ENCODE measurements at regions not wholly inside any gene's neighbourhood (a gene's known extent, or its start where the extent isn't known, plus 50 kb on each side); places are given as distances from the start of the nearest gene placed in this dataset.
"Not testable (repeated sequence)": the region's sequence is repeated elsewhere in the genome, so short reads cannot be mapped to it uniquely, and the experiment has no call there.

DNA sequence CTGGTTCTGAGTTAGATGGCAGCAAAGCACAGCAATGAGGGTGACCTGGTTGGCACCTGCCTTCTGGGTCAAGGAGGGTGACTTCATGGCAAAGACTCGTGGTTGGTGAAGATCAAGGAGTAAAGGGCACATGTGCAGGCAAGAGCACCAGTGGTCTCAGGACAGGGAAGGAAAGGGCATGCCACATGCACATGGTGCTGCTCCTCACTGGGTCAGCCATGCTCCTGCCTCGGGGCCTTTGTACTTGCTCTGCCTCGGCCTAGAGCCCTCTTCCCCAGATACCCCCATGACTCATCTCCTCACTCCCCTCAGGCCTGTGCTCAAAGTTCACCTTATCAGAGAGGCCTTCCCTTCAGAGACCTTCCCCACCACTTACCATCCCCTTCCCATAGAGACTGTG lies 106.7 kb upstream of the KDM7A start:
- intact Hi-C loops (cut with micrococcal nuclease), result no loop called here

DNA sequence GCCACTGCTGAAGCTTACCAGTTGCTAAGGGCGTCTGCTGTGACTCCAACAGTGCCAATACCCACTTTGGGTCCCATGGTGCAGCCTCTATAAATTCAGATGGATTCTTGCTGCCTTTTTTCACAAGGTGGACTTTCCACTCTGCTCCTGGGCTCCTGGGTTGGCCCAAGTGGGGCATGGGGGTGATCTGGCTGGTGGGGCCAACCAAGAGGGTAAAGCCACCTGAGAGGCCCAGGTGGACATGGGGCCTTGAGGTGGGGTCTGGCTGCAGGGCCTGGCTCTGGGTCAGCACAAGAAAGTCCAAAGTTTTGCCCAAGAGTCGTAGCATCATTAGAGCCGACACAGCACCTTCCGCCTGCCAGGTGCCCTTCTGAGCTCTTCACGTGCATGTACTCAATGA lies 105.2 kb upstream of the KDM7A start:
- intact Hi-C loops (cut with micrococcal nuclease), result no loop called here

DNA sequence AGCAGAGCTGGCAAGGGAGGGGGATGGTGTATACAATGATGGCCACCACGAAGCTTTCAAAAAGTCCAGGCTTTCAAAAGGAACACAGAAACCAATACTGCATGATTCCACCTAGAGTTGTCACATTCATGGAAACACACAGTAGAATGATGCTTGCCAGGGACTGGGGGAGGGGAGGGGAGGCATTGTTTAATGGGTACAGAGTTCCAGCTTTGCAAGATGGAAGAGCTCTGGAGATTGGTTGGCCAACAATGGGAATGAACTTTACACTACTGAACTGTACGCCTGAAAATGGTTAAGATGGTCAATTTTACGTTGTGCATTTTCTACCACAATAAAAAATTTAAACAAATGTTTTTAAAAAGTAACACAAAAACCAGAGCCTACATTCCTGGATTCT lies 104.5 kb upstream of the KDM7A start:
- intact Hi-C loops (cut with micrococcal nuclease), result no loop called here

DNA sequence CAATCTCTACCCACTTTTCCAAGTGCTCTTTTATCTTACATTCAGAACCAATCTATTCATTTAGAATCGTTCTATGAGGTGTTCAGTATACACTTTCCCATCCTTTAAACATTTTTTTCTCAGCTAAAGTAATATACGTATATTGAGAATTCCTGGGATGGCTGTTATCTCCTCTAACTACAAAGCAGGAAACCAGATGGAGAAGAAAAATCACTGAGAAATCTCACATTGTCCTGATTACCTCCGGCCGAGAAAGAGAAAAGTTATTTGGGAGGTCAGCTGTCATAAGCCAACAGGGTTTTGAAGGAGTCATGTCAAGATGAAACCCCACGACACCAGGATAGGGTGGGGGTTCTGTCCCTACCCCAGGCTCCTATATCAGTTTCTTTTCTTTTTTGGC lies 99.2 kb upstream of the KDM7A start:
- intact Hi-C loops (cut with micrococcal nuclease), result no loop called here

DNA sequence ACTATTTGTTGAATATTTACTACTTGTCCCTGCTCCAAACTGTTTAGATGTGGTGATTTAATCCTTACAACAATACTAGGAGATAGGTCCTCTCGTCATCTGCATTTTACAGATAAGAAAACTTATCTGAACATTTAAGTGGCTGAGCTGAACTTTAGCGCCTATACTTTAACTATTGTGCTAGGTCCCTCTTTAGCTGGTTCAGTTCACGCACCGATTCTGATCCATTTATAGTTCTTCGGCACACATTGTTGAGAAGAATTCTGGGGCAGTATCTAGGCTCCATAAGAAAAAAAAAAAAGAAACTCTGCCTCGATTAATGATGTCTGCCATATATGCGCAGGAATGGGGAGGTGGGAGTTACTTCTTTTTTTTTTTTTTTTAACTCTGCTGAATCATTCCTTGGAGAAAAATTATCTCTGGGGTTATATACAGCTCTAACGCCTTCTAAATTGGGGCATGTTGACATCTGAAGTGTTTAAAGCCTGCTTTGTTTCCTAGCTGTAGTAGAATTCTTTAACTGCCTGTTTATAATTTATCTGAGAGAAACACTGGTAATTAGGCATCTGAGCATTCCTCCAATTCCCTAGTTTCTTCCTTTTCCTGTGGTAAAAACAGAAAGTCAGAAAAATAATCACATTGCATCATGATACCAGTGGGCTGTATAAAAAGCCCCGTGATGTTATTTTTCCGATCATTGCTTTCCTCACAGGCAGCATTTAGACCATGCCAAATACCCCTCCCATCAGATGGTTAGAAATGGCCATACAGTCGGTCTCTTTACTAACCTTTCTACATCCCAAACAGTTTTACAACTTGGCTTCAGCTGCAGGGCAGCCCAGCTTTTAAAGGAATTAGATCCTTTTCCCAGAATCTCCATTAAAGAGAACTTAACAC lies 98.5 kb upstream of the KDM7A start:
- intact Hi-C loops (cut with micrococcal nuclease), result no loop called here

DNA sequence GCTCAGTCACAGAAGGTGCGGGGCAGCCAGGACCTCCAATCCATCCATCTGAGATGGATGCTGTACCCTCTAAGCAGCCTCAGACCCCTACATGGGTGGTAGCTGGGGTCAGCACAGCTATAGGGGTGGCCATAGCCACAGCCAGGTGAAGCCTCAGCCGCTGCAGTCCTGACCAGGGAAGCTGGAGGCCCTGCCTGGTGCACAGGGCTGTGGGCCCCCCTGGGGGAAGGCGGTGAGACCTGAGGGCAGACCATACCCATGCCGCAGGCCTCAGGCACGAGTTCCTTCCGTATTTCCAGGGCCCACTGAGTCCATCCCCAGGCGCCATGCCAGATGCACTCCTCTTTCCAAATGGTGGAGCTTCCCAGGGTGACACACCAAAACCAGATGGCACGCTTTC lies 96.6 kb upstream of the KDM7A start:
- intact Hi-C loops (cut with micrococcal nuclease), result no loop called here

DNA sequence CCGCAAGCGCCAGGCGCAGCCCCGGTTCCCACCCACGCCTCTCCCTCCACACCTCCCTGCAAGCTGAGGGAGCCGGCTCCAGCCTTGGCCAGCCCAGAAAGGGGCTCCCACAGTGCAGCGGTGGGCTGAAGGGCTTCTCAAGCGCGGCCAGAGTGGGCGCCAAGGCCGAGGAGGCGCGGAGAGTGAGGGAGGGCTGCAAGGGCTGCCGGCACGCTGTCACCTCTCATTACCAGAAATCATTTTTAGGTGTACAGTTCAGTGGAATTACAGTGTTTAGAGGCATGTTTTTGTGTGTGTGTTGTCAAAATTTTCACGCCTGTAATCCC lies 94.8 kb upstream of the KDM7A start:
- intact Hi-C loops (cut with micrococcal nuclease), result not testable (repeated sequence)

DNA sequence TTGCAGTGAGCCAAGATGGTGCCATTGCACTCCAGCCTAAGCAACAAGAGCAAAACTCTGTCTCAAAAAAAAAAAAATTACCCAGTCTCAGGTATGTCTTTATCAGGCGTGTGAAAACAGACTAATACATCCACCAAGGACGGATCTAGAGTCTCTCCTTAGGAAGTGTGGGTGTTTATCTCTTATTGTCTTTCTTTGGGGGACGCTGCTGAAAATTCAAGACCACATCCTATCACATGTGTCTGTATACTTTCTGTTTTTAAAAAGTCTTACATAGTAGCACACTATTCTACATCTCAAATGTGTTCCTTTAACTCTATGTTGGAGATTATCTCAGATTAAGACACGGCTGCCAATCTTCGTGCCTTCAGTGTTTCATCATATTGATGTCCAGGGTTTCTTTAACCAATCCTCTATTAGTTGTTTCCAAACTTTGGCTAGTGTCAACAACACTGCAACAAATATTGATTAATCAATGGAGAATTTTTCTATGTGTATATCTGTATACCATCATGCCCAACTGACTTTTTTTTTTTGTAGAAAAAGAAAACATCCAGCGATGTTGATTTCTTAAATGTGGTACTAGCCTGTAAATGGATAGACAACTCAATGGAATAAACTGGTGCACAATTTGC lies 92.3 kb upstream of the KDM7A start:
- intact Hi-C loops (cut with micrococcal nuclease), result no loop called here

DNA sequence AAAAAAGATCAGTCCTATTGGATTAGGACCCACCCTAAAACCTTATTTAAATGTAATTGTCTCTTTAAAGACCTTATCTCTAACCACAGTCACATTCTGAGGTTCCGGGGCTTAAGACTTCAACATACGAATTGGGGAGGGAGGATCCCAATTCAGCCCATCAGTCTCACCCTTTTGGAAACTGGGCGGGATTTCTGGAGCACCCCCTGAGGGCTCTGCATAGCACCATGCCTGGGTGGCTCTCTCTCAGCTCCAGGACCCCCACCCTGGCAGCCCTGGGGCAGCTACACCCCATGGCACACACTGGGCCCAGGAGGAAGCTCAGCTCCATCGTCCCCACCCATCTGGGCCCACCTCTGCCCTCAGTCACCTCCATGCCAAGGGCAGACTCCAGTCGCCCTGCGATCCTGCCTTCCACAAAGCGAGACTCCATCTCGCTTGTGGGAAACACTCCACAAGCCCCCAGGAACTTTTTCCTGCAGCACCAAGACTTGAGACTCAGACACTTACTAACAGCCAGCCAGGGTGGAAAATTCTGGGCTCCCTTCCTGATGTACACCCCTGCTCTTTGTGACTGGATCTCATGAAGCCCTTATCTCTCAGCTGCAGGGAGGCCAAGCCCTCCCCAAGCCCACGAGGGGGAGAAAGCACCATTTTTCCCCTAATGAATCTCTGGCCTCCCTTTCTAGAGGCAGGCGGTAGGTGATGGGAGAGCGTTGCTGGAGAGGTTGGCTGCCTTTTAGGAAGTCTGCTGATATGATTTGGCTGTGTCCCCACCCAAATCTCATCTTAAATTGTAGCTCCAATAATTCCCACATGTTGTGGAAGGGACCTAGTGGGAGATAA lies 90.8 kb upstream of the KDM7A start:
- intact Hi-C loops (cut with micrococcal nuclease), result no loop called here

DNA sequence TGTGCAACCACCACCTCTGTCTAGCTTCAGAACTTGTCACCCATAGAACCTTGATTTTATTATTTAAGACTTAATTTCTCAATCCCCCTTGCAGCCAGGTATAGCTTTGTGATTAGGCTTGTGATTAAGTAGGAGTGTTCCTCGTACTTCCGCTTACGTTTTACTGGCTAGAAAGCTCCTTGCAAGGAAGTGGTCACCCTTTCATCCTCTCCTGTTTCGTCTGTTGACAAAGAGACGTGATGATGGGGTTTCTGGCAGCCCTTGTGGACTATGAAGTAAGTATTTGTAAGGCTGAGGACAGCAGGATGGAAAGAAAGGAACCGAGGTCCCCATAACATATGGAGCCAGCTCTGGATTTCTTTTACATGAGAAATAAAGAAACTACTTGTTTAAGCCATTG lies 86.5 kb upstream of the KDM7A start:
- intact Hi-C loops (cut with micrococcal nuclease), result loop anchor here (1.0 to 5.0 kb wide), 5 partner anchors 10 to 486 kb away; partner anchors contain the start of gene HIPK2

DNA sequence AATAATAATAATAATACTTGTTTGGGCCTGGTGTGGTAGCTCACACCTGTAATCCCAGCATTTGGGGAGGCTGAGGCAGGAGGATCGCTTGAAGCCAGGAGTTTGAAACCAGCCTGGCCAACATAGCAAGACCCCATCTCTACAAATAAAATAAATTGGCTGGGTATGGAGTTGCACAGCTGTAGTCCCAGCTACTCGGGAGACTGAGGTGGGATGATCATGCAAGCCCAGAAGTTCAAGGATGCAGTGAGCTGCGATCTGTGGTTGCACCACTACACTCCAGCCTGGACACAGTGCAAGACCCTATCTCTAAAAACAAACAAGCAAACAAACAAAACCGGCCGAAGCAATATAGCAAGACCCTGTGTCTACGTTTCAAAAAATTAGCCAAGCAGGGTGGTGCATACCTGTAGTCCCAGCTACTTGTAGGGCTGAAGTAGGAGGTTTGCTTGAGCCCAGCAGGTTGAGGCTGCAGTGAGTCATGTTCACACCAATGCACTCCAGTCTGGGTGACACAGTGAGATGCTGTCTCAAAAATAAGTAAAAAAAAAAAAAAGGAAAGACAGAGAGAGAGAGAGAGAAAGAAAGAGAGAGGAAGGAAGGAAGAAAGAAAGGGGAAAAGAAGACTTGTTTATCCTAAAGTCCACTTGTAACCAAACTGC lies 85.6 kb upstream of the KDM7A start:
- intact Hi-C loops (cut with micrococcal nuclease), result loop anchor here (2.0 to 5.0 kb wide), 2 partner anchors 42 to 485 kb away; partner anchors contain the start of gene HIPK2

DNA sequence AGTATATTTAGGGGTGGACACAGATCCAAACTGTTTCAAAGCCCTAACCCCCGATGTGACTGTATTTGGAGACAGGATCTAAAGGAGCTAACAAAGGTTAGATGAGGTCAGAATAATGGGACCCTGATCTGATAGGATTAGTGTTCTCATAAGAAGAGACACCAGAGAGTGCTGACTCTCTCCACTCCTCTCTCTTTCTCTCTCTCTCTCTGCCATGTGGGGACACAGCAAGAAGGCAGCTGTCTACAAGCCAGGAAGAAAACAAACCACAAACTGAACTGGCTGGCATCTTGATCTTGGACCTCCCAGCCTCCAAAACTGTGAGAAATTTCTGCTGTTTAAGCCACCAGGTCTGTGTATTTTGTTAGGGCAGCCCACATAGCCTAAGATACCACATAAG lies 84.7 kb upstream of the KDM7A start:
- intact Hi-C loops (cut with micrococcal nuclease), result loop anchor here (5.0 kb wide), 1 partner anchor 484 kb away; the partner anchor contains the start of gene HIPK2

DNA sequence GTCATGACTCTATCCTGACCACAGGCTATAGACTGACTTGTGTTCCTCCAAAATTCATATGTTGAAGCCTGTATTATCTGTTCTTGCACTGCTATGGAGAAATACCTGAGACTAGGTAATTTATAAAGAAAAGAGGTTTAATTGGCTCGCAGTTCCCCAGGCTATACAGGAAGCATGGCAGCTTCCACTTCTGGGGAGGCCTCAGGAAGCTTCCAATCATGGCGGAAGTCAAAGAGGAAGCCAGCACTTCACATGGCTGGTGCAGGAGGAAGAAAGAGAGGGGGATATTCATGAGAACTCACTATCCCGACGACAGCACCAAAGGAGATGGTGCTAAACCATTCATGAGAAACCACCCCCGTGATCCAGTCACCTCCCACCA lies 84.3 kb upstream of the KDM7A start:
- intact Hi-C loops (cut with micrococcal nuclease), result loop anchor here (5.0 kb wide), 1 partner anchor 484 kb away; the partner anchor contains the start of gene HIPK2

DNA sequence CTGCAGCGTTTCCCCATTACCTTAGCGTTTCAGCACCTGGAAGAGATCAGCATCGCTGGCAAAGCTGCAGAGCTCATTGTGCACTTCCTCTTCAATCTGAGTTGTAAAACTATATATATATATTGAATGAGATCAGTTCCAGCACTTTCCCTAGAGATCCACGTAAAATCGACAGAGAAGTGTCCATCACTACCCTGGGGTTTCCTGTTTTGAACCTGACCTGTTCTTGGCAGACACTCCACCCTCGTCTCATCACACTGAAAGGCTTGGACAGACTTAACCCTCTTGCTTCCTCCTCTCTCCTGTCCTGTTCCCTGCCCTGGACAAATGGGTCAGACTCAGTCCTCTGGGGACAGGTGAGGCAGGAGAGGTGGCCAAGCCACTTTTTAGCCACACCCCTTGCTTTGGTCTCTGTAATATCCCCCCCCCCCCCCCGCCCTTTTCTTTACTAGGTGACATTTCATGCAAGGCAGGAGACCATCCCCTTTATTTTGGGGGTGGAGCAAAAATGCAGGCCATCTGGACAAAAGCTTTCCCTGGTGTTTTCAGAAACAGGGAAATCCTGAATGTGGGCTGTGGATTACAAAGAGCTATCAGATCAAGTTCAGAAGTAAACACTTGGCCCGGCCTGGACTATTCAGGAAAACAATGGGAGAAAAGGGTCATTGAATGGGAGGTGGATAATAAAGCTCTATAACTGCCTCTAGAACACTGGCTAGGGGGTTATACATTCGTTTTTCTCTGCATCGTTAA lies 83.7 kb upstream of the KDM7A start:
- intact Hi-C loops (cut with micrococcal nuclease), result loop anchor here (5.0 kb wide), 1 partner anchor 483 kb away; the partner anchor contains the start of gene HIPK2

DNA sequence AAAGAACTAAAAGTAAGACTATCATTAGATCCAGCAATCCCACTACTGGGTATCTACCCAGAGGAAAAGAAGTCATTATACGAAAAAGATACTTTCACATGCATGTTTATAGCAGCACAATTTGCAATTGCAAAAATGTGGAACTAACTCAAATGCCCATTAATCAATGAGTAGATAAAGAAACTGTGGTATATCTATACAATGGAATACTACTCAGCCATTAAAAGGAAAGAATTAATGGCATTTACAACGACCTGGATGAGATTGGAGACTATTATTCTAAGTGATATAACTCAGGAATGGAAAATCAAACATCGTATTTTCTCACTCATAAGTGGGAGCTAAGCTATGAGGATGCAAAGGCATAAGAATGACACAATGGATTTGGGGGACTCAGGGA lies 80.5 kb upstream of the KDM7A start:
- intact Hi-C loops (cut with micrococcal nuclease), result not testable (repeated sequence)

DNA sequence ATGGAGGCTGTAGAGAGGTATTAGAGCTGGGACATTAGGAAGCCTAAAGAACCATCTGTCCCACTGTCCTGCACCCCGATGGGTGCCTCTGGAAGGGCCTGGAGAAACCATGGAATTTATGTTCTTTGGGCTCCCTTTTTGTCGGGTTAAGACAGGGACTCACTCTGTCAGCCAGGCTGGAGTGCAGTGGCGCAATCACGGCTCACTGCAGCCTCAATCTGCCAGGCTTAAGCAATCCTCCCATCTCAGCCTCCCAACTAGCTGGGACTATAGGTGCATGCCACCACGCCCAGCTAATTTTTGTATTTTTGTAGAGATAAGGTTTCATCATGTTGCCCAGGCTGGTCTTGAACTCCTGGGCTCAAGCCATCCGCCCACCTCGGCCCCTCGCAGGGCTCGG lies 78.2 kb upstream of the KDM7A start:
- intact Hi-C loops (cut with micrococcal nuclease), result loop anchor here (5.0 kb wide), 2 partner anchors 193 to 222 kb away; partner anchors contain the start of genes MKRN1 and PARP12

DNA sequence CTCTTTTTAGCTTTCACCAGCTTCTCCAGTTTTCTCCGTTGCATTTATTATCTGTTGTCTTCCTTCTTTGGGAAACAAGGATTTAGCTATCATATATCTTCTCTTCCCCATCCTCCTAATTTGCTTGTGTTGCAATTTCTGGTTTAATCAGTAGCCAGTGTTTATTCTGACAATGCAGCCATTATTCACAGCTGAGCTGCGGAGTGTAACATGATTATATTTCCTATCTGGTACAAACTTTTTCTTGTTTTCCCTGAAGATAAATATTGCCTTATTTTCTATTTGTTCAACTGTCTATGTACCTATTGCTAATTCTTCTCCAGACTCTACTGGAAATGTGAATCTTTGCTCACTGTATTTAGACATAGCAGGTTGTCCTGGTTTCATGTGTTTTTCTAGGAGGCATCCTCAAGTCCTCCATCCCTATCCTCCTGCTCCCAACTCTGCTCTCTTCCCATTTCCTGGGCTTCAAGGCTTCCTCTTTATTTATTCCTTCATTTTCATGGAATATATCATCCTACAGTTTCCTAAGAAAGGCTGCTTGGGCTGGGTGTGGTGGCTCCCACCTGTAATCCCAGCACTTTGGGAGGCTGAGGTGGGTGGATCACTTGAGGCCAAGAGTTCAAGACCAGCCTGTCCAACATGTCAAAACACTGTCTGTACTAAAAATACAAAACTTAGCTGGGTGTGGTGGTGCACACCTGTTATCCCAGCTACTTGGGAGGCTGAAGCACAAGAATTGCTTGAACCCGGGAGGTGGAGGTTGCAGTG lies 72.4 kb upstream of the KDM7A start:
- intact Hi-C loops (cut with micrococcal nuclease), result no loop called here

DNA sequence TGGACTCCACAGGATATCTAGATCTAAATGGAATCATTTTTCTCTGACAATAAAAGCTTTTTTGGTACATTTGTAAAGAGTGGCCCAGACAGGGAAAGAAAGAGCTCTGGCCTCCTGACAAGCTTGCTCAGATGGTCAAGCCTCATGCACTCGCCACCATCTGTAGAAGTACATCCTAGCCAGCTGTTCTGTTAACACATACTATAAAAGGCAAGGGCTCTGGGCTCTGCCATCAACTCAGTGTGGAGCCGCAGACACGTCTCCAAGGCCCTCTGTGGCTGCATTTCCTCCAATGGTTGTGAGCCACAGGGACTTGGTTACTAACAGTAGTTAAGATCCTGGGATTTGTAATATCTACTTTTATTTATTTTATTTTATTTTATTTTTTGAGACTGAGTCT lies 70.8 kb upstream of the KDM7A start:
- intact Hi-C loops (cut with micrococcal nuclease), result no loop called here

DNA sequence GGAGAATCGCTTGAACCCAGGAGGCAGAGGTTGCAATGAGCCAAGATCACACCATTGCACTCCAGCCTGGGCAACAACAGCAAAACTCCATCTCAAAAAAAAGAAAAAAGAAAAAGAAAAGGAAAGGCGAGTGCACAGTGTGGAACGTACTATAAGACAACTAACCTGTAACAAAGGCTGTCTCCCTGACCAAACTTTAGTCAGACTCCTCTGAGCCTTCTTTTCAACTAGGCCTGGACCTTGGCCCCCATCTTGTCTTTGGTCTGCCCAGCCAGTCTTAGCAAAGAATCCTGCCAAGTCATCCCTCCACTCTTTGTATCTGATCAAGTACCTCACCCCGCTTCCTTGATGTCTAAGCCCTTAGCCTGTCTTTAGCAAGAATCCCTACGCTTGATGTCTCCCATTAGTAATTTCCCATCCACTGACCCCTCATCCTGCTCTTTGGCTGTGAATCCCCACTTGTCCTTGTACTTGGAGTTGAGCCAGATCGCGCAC lies 68.9 kb upstream of the KDM7A start:
- intact Hi-C loops (cut with micrococcal nuclease), result no loop called here
